ENCODE measurements at regions not wholly inside any gene's neighbourhood (a gene's known extent, or its start where the extent isn't known, plus 50 kb on each side); places are given as distances from the start of the nearest gene placed in this dataset.

GRCh38 chr9:13382595-13382994, 103.1 kb upstream of the MPDZ start:
- TF ChIP-seq CTCF (IDR thresholded peaks at IDR 0.05), result no peak
- no peak for TF ChIP-seq MAX (IDR thresholded peaks at IDR 0.05)
- TF ChIP-seq POLR2A (IDR thresholded peaks at IDR 0.05; ENCODE audit: low read length), result no peak
- TF ChIP-seq USF2 (IDR thresholded peaks at IDR 0.05), result no peak
- no peak for TF ChIP-seq RFX5 (IDR thresholded peaks at IDR 0.05)
- TF ChIP-seq EP300 (IDR thresholded peaks at IDR 0.05), result no peak
- no peak for TF ChIP-seq JUN (IDR thresholded peaks at IDR 0.05)
- TF ChIP-seq RAD21 (conservative IDR thresholded peaks at IDR 0.05 in 1 of 2, IDR thresholded peaks at IDR 0.05 in 1 of 2), result no peak
- no peak for TF ChIP-seq CEBPB (IDR thresholded peaks at IDR 0.05)
- no peak for TF ChIP-seq ESRRA (IDR thresholded peaks at IDR 0.05; ENCODE audit: borderline replicate concordance, low read length)

Measured in A549 (cell line).